ENCODE measurements at regions not wholly inside any gene's neighbourhood (a gene's known extent, or its start where the extent isn't known, plus 50 kb on each side); places are given as distances from the start of the nearest gene placed in this dataset.

GRCh38 chr9:29126783-29127182 is 1553.5 kb upstream of the C9orf72 start:
- H3K9ac ChIP-seq (ENCODE audit: low read length), result no peak overlapping the region
- H3K4me2 ChIP-seq (ENCODE audit: low read depth, low read length), result no peak overlapping the region
- no peak overlapping the region for H3K4me3 ChIP-seq (ENCODE audit: low read length)
- no peaks in the 10 kb centered on the region for H3K9me2 ChIP-seq (replicated peaks; ENCODE audit: insufficient read depth, low read length)
- H3K27ac ChIP-seq (ENCODE audit: low read length), result no peak overlapping the region
- H3K4me1 ChIP-seq (ENCODE audit: low read length), result no peaks in the 10 kb centered on the region
- no peaks in the 10 kb centered on the region for H3K36me3 ChIP-seq (replicated peaks; ENCODE audit: insufficient read depth, low read length)
- H3K27me3 ChIP-seq (replicated peaks; ENCODE audit: insufficient read depth, low read length), result no peaks in the 10 kb centered on the region
- H4K20me1 ChIP-seq (ENCODE audit: insufficient read depth, low read length), result no peaks in the 10 kb centered on the region
- H3K79me2 ChIP-seq (ENCODE audit: low read length), result no peaks in the 10 kb centered on the region
- no peaks in the 10 kb centered on the region for H3K9me3 ChIP-seq (replicated peaks; ENCODE audit: insufficient read depth, low read length)
- H2AFZ ChIP-seq (ENCODE audit: low read length), result no peak overlapping the region
- H3F3A ChIP-seq (ENCODE audit: insufficient read depth, low read length), result no peaks in the 10 kb centered on the region
- no peak for DNase-seq
- no peak for TF ChIP-seq EZH2phosphoT487 (IDR thresholded peaks at IDR 0.05; ENCODE audit: low read length)
- TF ChIP-seq CTCF (IDR thresholded peaks at IDR 0.05; ENCODE audit: low read length), result no peak
- no peak for TF ChIP-seq EZH2 (optimal IDR thresholded peaks at IDR 0.05; ENCODE audit: low read depth, low read length)

GRCh38 chr9:29129763-29130162 is 1556.5 kb upstream of the C9orf72 start:
- H3K9me2 ChIP-seq (replicated peaks; ENCODE audit: insufficient read depth, low read length), result no peaks in the 10 kb centered on the region
- no peaks in the 10 kb centered on the region for H3K36me3 ChIP-seq (replicated peaks; ENCODE audit: insufficient read depth, low read length)
- no peaks in the 10 kb centered on the region for H4K20me1 ChIP-seq (ENCODE audit: insufficient read depth, low read length)
- no peak overlapping the region for H3K27ac ChIP-seq (ENCODE audit: low read length)
- H3K9me3 ChIP-seq (replicated peaks; ENCODE audit: insufficient read depth, low read length), result no peaks in the 10 kb centered on the region
- H3K4me3 ChIP-seq (ENCODE audit: low read length), result no peak overlapping the region
- H3K4me1 ChIP-seq (ENCODE audit: low read length), result no peaks in the 10 kb centered on the region
- no peaks in the 10 kb centered on the region for H3K79me2 ChIP-seq (ENCODE audit: low read length)
- H3K4me2 ChIP-seq (ENCODE audit: low read depth, low read length), result no peak overlapping the region
- no peak overlapping the region for H2AFZ ChIP-seq (ENCODE audit: low read length)
- no peaks in the 10 kb centered on the region for H3F3A ChIP-seq (ENCODE audit: insufficient read depth, low read length)
- no peak for TF ChIP-seq EZH2phosphoT487 (IDR thresholded peaks at IDR 0.05; ENCODE audit: low read length)
- TF ChIP-seq CTCF (IDR thresholded peaks at IDR 0.05; ENCODE audit: low read length), result no peak
- TF ChIP-seq EZH2 (optimal IDR thresholded peaks at IDR 0.05; ENCODE audit: low read depth, low read length), result no peak
- DNase-seq, result no peak
- no peaks in the 10 kb centered on the region for H3K27me3 ChIP-seq (replicated peaks; ENCODE audit: insufficient read depth, low read length)
- no peak overlapping the region for H3K9ac ChIP-seq (ENCODE audit: low read length)

GRCh38 chr9:29144476-29144875 is 1571.2 kb upstream of the C9orf72 start:
- no peaks in the 10 kb centered on the region for H3K79me2 ChIP-seq (ENCODE audit: low read length)
- H4K20me1 ChIP-seq (ENCODE audit: insufficient read depth, low read length), result no peaks in the 10 kb centered on the region
- no peak overlapping the region for H3K4me3 ChIP-seq (ENCODE audit: low read length)
- DNase-seq, result no peak
- H3K9me3 ChIP-seq (replicated peaks; ENCODE audit: insufficient read depth, low read length), result no peaks in the 10 kb centered on the region
- H3K4me1 ChIP-seq (ENCODE audit: low read length), result no peaks in the 10 kb centered on the region
- H2AFZ ChIP-seq (ENCODE audit: low read length), result no peak overlapping the region
- no peaks in the 10 kb centered on the region for H3K27me3 ChIP-seq (replicated peaks; ENCODE audit: insufficient read depth, low read length)
- H3K27ac ChIP-seq (ENCODE audit: low read length), result no peak overlapping the region
- TF ChIP-seq EZH2phosphoT487 (IDR thresholded peaks at IDR 0.05; ENCODE audit: low read length) (no peak), EZH2 (optimal IDR thresholded peaks at IDR 0.05; ENCODE audit: low read depth, low read length) (no peak), CTCF (IDR thresholded peaks at IDR 0.05; ENCODE audit: low read length) (no peak)
- H3K9ac ChIP-seq (ENCODE audit: low read length), result no peak overlapping the region
- no peaks in the 10 kb centered on the region for H3K9me2 ChIP-seq (replicated peaks; ENCODE audit: insufficient read depth, low read length)
- H3K36me3 ChIP-seq (replicated peaks; ENCODE audit: insufficient read depth, low read length), result no peaks in the 10 kb centered on the region
- no peaks in the 10 kb centered on the region for H3F3A ChIP-seq (ENCODE audit: insufficient read depth, low read length)
- no peak overlapping the region for H3K4me2 ChIP-seq (ENCODE audit: low read depth, low read length)
